GM18951 (cell line): ENCODE measurements at regions not wholly inside any gene's neighbourhood (a gene's known extent, or its start where the extent isn't known, plus 50 kb on each side); places are given as distances from the start of the nearest gene placed in this dataset.
"Not testable (repeated sequence)": the region's sequence is repeated elsewhere in the genome, so short reads cannot be mapped to it uniquely, and the experiment has no call there.

Source experiments
- POLR2A ChIP-seq: IDR thresholded peaks from 4 replicates; pipeline ENCODE4 v1.6.1; 2011; ENCODE audit warnings: mild to moderate bottlenecking; ENCODE audit not compliant: insufficient read length, insufficient read depth; ENCODE audit errors: extremely low read depth
- in situ Hi-C: fragments of 300-500 bp; cut with MboI; formaldehyde crosslinking; loops from one replicate; pipeline ENCODE4 v1.12.0; 2022; ENCODE audit warnings: low sequenced_read_pairs, mixed read lengths, inconsistent platforms; ENCODE audit not compliant: unreplicated experiment

DNA sequence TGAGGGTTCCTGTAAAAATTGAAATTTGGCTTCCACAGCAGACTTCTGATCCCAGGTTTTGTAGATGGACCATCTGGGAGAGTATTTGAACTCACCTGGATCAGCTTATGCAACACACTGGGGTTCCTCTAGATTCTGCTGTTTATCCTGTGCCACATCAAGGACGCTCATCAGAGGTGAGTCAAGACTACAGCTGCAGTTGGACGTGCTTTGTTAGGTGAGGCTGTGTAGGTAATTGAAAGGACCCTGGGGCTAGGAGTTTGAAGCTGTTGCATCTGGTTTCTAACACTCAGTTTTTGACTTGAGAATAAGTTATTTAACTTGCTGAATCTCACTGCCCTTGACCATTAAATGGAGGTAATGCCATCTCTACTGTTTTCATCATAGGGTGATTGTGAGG, 394.2 kb downstream of the EDEM1 start:
- TF ChIP-seq POLR2A = no peak
- in situ Hi-C loops = no loop called here

DNA sequence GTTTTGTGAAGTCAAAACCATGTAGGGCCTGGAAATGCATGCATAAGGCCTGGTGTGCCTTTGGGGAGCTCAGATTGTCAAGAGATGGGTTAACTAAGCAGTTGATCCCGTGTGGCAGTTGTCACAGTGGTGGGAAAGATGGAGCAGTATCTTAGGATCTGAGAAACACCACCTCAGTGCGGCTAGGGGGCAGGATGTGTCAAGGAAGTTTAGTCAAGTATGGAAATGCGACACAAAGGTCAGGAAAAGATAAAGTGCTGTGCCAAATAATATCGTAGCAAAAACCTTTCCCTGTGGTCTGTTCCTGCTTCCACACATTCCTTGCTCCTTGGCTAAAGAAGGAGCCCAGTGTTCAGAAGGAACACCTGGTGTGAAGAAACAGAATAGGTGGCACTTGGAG, 396.4 kb downstream of the EDEM1 start:
- TF ChIP-seq POLR2A = no peak
- in situ Hi-C loops = no loop called here

DNA sequence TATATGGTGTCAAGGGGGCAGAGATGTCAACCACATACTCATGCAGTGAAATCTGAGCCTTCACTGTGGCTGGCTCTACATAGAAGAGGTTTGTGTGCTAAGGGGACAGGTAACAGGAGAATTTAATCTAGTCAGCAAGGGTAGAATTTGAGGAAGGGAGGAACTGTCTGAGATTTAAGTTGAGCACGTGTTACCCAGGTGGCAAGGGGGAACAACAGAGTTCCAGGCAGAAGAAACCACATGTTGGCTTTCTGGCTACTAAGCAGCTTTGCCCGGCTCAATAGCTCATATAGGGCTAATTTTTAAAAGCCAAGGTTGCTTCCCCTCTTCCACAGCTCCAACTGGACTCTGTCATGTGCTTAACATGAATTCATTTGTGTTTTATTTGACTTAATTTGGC, 397.6 kb downstream of the EDEM1 start:
- in situ Hi-C loops = no loop called here
- no peak for TF ChIP-seq POLR2A

DNA sequence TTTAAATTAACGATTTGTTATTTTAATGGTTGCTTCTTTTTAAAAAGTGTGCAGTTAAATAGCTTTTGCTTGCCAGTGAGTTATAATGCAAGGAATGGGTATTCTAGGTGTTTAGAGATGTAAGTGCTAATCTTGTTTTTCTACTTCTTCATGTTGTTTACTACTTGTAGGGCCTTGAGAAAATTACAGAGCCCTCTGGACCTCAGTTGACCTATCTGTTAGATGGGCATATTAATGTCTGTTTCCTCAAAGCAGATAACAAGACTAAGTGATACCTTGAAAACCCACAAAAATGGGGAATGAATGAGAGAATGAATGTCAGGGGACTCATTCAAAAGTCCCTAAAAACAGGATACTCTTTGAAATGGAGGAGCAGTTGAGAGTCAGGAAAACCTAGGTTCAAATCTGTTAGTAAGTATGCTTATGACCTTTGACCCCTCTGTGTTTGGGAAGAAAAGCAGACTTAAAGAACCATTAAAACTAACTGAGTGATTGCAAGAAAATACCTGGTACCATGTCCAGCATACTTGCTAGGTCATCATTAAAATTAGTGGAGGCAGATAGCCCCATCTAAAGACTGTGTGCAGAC, 419.5 kb downstream of the EDEM1 start:
- in situ Hi-C loops = no loop called here

DNA sequence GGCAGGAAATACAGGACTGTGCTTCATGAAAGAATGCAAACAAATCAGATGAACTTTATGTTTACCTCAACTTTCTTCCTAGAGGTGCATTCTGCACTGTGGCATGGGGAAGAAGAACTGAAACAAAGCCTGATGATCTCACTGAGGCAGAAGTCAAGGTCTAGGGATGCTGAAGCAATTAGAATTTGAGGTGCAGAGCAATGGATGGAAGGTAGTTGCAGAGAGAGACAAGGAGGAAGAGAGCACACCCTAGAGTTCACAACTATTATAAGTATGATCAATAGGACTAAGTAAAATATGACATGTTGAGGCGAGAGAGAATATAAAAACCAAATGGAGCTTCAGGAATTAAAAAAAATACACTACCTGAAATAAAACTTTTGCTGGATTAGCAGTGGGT, 420.1 kb downstream of the EDEM1 start:
- TF ChIP-seq POLR2A = no peak
- in situ Hi-C loops = no loop called here

More for the DNA sequence above, 419.5 kb downstream of the EDEM1 start:
- no peak for TF ChIP-seq POLR2A

DNA sequence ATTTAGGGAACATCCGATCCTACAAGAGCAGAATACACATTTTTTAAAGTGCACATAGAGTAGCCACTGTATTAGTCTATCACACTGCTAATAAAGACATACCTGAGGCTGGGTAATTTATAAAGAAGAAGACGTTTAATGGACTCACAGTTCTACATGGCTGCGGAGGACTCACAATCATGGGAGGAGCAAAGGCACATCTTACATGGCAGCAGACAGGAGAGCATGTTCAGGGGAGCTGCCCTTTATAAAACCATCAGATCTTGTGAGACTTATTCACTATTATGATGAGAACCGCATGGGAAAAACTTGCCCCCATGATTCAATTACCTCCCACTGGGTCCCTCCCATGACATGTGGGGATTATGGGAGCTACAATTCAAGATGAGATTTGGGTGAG, 421.5 kb downstream of the EDEM1 start:
- in situ Hi-C loops = not testable (repeated sequence)

DNA sequence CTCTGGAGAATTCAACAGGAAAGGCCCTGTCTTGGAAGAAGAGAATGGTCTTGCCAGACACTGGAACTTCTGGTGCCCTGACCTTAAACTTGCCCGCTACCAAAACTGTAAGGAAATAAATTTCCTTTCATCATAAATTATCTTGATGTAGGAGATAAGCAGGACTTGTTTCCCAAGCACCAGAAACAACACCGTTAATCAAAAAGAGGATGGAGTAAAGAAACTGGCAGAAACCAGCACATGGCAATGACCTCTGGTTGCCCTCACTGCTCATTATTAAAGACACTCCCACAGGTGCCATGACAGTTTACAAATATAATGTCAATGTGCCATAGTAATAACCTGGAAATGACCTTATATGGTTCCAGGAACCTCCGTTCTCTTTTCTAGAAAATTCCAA, 426.1 kb downstream of the EDEM1 start:
- TF ChIP-seq POLR2A = no peak
- in situ Hi-C loops = no loop called here

DNA sequence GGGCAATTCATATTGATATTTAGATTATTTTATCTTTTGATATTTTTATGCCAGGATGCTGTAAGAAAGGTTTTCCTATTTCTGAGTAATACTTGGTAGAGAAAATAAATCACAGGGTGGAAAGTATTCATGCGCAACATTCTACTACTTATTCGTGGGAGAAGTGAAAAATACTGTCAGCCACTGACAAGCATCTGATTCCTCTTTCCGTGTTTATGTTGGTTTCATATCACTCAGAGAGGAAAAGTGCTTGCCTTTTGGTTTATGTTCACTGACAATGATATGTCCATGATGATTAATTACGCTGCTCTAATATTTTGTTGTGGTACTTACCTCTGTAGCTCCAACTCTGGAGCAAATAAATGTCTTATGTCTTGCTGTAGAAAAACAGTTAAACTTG, 429.4 kb downstream of the EDEM1 start:
- no peak for TF ChIP-seq POLR2A
- in situ Hi-C loops = no loop called here

DNA sequence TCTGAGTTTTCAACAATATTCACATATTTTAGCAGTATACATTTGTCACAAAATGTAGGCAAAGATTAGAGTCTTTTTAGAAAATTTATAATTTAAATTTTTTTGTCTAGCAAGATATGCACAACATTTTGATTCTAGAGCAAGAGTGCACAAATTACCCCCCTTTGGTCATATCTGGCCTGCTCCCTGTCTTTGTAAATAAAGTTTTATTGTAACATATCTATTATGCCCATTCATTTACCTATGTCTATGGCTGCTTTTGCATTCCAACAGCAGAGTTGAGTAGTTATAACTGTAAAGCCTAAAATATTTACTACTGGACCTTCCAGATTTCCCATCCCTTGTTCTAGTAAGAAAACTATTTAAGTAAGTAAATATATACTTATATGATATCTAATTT, 430.7 kb downstream of the EDEM1 start:
- TF ChIP-seq POLR2A = no peak
- in situ Hi-C loops = no loop called here

DNA sequence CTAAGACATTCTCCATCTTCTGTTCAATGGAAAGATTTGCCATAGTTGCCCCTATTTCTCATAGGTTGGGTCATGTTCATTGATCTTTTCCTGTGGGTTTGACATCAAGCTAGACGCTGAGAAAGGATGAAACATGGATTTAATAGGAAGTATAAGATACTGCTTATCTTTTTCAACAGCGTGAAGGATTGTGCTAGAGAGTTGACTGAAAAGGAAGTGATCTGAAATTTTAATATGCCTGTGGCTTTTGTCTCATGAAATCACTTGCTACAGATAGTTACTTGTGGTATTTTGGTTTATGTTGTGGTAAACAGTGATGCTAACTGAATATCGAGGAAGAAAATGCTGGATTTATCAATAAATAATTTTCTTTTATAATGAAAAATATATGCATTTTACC, 442.9 kb downstream of the EDEM1 start:
- TF ChIP-seq POLR2A = no peak
- in situ Hi-C loops = no loop called here

DNA sequence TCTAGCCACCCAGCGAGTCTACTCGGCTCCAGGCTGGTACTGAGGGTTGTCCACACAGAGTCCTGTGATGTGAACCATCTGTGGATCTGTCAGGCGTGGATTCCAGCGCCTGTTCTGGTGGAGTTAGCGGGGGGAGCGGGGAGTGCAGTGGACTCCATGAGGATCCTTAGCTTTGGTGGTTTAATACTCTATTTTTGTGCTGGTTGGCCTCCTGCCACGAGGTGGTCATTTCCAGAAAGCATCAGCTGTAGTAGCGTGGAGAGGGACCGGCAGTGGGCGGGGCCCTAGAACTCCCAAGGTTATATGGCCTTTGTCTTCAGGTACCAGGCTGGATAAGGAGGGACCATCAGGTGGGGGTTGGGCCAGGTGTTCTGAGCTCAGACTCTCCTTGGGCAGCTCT, 446.5 kb downstream of the EDEM1 start:
- in situ Hi-C loops = no loop called here
- no peak for TF ChIP-seq POLR2A

DNA sequence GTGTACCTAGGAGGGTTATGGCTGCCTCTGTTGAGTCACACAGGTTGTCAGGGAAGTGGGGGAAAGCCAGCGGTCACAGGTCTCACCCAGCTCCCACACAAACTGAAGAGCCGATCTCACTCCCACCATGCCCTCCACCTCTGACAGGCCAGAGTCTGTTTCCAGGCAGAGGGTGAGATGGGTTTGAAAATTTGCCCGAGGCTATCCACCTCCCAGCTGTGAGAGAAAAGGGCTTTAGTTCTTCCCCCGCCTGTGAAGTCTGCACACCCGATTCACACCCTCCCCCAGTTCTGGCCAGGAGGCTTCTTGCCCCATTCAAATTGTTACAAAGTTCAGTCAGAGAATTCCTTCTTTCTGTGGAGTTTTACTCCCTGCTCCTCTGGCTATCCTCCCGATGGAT, 446.9 kb downstream of the EDEM1 start:
- in situ Hi-C loops = no loop called here
- TF ChIP-seq POLR2A = no peak

DNA sequence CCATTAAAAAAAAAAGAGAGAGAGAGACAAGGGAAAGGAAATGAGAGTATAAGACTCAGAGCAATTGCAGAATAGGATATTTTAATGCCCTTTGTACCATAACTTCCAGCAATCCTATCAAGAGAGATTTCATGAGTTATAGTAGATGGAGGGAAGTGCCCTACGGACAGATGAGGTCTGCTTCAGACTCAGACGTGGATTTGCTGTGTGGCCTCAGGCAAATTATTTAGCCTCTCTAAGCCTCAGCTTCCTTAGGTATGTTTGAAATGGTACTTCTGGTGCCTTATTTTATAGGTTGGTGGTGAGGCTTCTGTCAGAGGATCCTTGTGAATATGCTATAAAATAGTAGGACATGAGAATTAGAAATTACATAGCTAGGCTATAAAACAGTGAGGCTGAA, 448.2 kb downstream of the EDEM1 start:
- in situ Hi-C loops = no loop called here

DNA sequence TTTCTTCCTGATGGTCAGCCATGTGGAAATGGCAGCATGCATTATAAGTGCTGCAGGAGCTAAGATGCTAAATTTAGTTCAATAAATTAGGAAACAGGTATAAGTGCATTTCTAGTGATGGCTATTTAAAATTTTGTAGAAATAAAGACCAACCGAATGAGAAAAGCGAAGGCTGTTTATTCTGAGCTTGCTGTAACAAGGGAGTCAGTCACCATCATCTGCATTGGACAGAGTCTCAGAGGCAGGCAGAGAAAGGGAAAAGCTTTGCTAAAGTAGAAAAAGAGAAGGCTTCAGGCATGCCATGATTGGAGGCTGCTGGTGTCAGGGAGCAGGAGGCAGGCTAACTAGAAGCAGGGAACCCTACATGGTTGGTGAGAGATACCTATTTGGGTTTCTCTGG, 451.0 kb downstream of the EDEM1 start:
- in situ Hi-C loops = no loop called here
- no peak for TF ChIP-seq POLR2A

More for the DNA sequence above, 448.2 kb downstream of the EDEM1 start:
- no peak for TF ChIP-seq POLR2A
